DMS 273 treated with DMSO at 0.1 percent for 48 hours (cell line): ENCODE measurements at regions not wholly inside any gene's neighbourhood (a gene's known extent, or its start where the extent isn't known, plus 50 kb on each side); places are given as distances from the start of the nearest gene placed in this dataset.

Source experiments
- DNase-seq: peaks from one replicate; lab custom pipeline; 2025; lab: John Stamatoyannopoulos, UW

- no peak for DNase-seq
Measured at GRCh38 chr14:53355581-53356112, 202.5 kb upstream of the DDHD1 start.

GRCh38 chr14:53354336-53354735, 201.2 kb upstream of the DDHD1 start:
- no peak for DNase-seq

GRCh38 chr14:53350866-53351265, 197.7 kb upstream of the DDHD1 start:
- no peak for DNase-seq

GRCh38 chr14:53350429-53350828, 197.3 kb upstream of the DDHD1 start:
- DNase-seq, result no peak

- DNase-seq, result no peak
Measured at GRCh38 chr14:53346988-53347387, 193.9 kb upstream of the DDHD1 start.

GRCh38 chr14:53341324-53341723, 188.2 kb upstream of the DDHD1 start:
- no peak for DNase-seq

- DNase-seq, result no peak
Measured at GRCh38 chr14:53338192-53338591, 185.1 kb upstream of the DDHD1 start.

- no peak for DNase-seq
Measured at GRCh38 chr14:53336729-53337128, 183.6 kb upstream of the DDHD1 start.

GRCh38 chr14:53333809-53334208, 180.7 kb upstream of the DDHD1 start:
- DNase-seq, result no peak

- DNase-seq, result no peak
Measured at GRCh38 chr14:53331921-53332320, 178.8 kb upstream of the DDHD1 start.

GRCh38 chr14:53331247-53331646, 178.1 kb upstream of the DDHD1 start:
- no peak for DNase-seq

- DNase-seq, result no peak
Measured at GRCh38 chr14:53330441-53330840, 177.3 kb upstream of the DDHD1 start.

- DNase-seq, result no peak
Measured at GRCh38 chr14:53328841-53329240, 175.7 kb upstream of the DDHD1 start.

GRCh38 chr14:53327716-53328115, 174.6 kb upstream of the DDHD1 start:
- no peak for DNase-seq

- DNase-seq, result no peak
Measured at GRCh38 chr14:53325176-53325806, 172.2 kb upstream of the DDHD1 start.

GRCh38 chr14:53316504-53316903, 163.4 kb upstream of the DDHD1 start:
- no peak for DNase-seq

GRCh38 chr14:53310412-53310811, 157.3 kb upstream of the DDHD1 start:
- DNase-seq, result no peak

- no peak for DNase-seq
Measured at GRCh38 chr14:53306911-53307310, 153.8 kb upstream of the DDHD1 start.

- DNase-seq, result peak; percentile 7
Measured at GRCh38 chr14:53306267-53306721, 153.2 kb upstream of the DDHD1 start.

- no peak for DNase-seq
Measured at GRCh38 chr14:53304726-53305381, 151.7 kb upstream of the DDHD1 start.

- no peak for DNase-seq
Measured at GRCh38 chr14:53295985-53296582, 143.0 kb upstream of the DDHD1 start.

GRCh38 chr14:53295372-53295771, 142.2 kb upstream of the DDHD1 start:
- DNase-seq, result no peak

GRCh38 chr14:53286301-53286700, 133.2 kb upstream of the DDHD1 start:
- no peak for DNase-seq
